ENCODE measurements at regions not wholly inside any gene's neighbourhood (a gene's known extent, or its start where the extent isn't known, plus 50 kb on each side); places are given as distances from the start of the nearest gene placed in this dataset.

GRCh38 chr20:11350126-11351005 is 567.3 kb upstream of the BTBD3 start:
- DNase-seq (ENCODE audit: low spot score): peak; percentile 68

GRCh38 chr20:11352041-11352440 is 565.7 kb upstream of the BTBD3 start:
- no peak for DNase-seq (ENCODE audit: low spot score)

- DNase-seq (ENCODE audit: low spot score): no peak
Observed at GRCh38 chr20:11354846-11355245, 562.8 kb upstream of the BTBD3 start.

- DNase-seq (ENCODE audit: low spot score): no peak
Observed at GRCh38 chr20:11355345-11355744, 562.3 kb upstream of the BTBD3 start.

GRCh38 chr20:11356061-11356460 is 561.6 kb upstream of the BTBD3 start:
- DNase-seq (ENCODE audit: low spot score): no peak

- no peak for DNase-seq (ENCODE audit: low spot score)
Observed at GRCh38 chr20:11362450-11362849, 555.2 kb upstream of the BTBD3 start.

- no peak for DNase-seq (ENCODE audit: low spot score)
Observed at GRCh38 chr20:11364736-11365135, 553.0 kb upstream of the BTBD3 start.

- DNase-seq (ENCODE audit: low spot score): no peak
Observed at GRCh38 chr20:11366660-11367059, 551.0 kb upstream of the BTBD3 start.

GRCh38 chr20:11368499-11368898 is 549.2 kb upstream of the BTBD3 start:
- no peak for DNase-seq (ENCODE audit: low spot score)

- no peak for DNase-seq (ENCODE audit: low spot score)
Observed at GRCh38 chr20:11368965-11369711, 548.6 kb upstream of the BTBD3 start.

- no peak for DNase-seq (ENCODE audit: low spot score)
Observed at GRCh38 chr20:11371831-11372230, 545.9 kb upstream of the BTBD3 start.

- no peak for DNase-seq (ENCODE audit: low spot score)
Observed at GRCh38 chr20:11372876-11373790, 544.6 kb upstream of the BTBD3 start.

GRCh38 chr20:11375335-11375734 is 542.4 kb upstream of the BTBD3 start:
- DNase-seq (ENCODE audit: low spot score): no peak

- no peak for DNase-seq (ENCODE audit: low spot score)
Observed at GRCh38 chr20:11375966-11376365, 541.7 kb upstream of the BTBD3 start.

GRCh38 chr20:11376420-11376819 is 541.3 kb upstream of the BTBD3 start:
- no peak for DNase-seq (ENCODE audit: low spot score)

GRCh38 chr20:11376998-11377397 is 540.7 kb upstream of the BTBD3 start:
- DNase-seq (ENCODE audit: low spot score): no peak

- no peak for DNase-seq (ENCODE audit: low spot score)
Observed at GRCh38 chr20:11377761-11378160, 539.9 kb upstream of the BTBD3 start.

- DNase-seq (ENCODE audit: low spot score): no peak
Observed at GRCh38 chr20:11378252-11378651, 539.4 kb upstream of the BTBD3 start.

- no peak for DNase-seq (ENCODE audit: low spot score)
Observed at GRCh38 chr20:11379257-11380011, 538.3 kb upstream of the BTBD3 start.

GRCh38 chr20:11380283-11380682 is 537.4 kb upstream of the BTBD3 start:
- no peak for DNase-seq (ENCODE audit: low spot score)

- no peak for DNase-seq (ENCODE audit: low spot score)
Observed at GRCh38 chr20:11387189-11387754, 530.4 kb upstream of the BTBD3 start.
